SK-N-SH treated with all-trans-retinoic acid at 6 μM for 48 hours (cell line): ENCODE measurements at regions not wholly inside any gene's neighbourhood (a gene's known extent, or its start where the extent isn't known, plus 50 kb on each side); places are given as distances from the start of the nearest gene placed in this dataset.
"Not testable (repeated sequence)": the region's sequence is repeated elsewhere in the genome, so short reads cannot be mapped to it uniquely, and the experiment has no call there.

Source experiments
- CSDC2 ChIP-seq: fragments of 250-450 bp; sonication (Bioruptor Pico); IDR thresholded peaks from 2 replicates; pipeline ENCODE4 v1.5.0; 2020; ENCODE audit warnings: mild to moderate bottlenecking, moderate library complexity
- GLIS3 ChIP-seq: fragments of 250-450 bp; sonication (Bioruptor Pico); IDR thresholded peaks from 2 replicates; pipeline ENCODE4 v1.5.0; 2020; ENCODE audit warnings: mild to moderate bottlenecking, moderate library complexity

DNA sequence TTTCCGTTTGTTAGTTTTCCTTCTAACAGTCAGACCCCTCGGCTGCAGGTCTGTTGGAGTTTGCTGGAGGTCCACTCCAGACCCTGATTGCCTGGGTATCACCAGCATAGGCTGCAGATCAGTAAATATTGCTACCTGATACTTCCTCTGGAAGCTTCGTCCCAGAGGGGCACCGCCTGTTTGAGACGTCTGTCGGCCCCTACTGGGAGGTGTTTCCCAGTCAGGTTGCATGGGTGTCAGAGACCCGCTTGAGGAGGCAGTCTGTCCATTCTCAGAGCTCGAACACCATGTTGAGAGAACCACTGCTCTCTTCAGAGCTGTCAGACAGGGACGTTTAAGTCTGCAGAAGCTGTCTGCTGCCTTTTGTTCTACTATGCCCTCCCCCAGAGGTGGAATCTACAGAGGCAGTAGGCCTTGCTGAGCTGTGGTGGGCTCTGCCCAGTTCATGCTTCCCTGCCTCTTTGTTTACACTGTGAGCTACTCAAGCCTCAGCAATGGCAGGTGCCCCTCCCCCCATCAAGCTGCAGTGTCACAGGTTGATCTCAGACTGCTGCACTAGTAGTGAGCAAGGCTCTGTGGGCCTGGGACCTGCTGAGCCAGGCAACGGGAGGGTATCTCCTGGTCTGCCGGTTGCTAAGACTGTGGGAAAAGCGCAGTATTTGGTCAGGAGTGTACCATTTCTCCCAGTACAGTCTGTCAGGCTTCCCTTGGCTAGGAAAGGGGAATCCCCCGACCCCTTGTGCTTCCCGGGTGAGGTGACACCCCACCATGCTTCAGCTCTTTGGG, 74.4 kb upstream of the TOP3B start:
- TF ChIP-seq GLIS3; CSDC2 (CRISPR knock-in tag): not testable (repeated sequence)
